ENCODE measurements at regions not wholly inside any gene's neighbourhood (a gene's known extent, or its start where the extent isn't known, plus 50 kb on each side); places are given as distances from the start of the nearest gene placed in this dataset.

- H3K9me3 ChIP-seq (ENCODE audit: control insufficient read depth in 2 of 2, insufficient read depth in 1 of 2, low read length in 1 of 2) = no peaks in the 10 kb centered on the region
- no peaks in the 10 kb centered on the region for H3K27me3 ChIP-seq (ENCODE audit: control insufficient read depth in 2 of 2, insufficient read depth in 1 of 2, low read length in 1 of 2)
- H3K27ac ChIP-seq (ENCODE audit: low read depth in 1 of 2, low read length in 1 of 2) = no peak overlapping the region
- no peaks in the 10 kb centered on the region for H3K4me1 ChIP-seq (ENCODE audit: control insufficient read depth in 2 of 2, insufficient read depth in 2 of 2, low read length in 2 of 2)
- H3K36me3 ChIP-seq (ENCODE audit: control insufficient read depth in 2 of 2, insufficient read depth in 2 of 2, low read length in 1 of 2) = no peaks in the 10 kb centered on the region
- no peak overlapping the region for H3K4me3 ChIP-seq (ENCODE audit: low read length in 2 of 2)
- no peak for DNase-seq (ENCODE audit: low read depth in 6 of 9, low spot score in 9 of 9)
- 98% methylated on average over 2 of the region's 2 CpGs for WGBS
These were observed 659.3 kb downstream of the USP25 start for GRCh38 chr21:16388911-16389560.

GRCh38 chr21:16389643-16390042, 659.9 kb downstream of the USP25 start:
- Histone ChIP-seq H3K36me3 (ENCODE audit: control insufficient read depth in 2 of 2, insufficient read depth in 2 of 2, low read length in 1 of 2) (no peaks in the 10 kb centered on the region), H3K4me1 (ENCODE audit: control insufficient read depth in 2 of 2, insufficient read depth in 2 of 2, low read length in 2 of 2) (no peaks in the 10 kb centered on the region), H3K27me3 (ENCODE audit: control insufficient read depth in 2 of 2, insufficient read depth in 1 of 2, low read length in 1 of 2) (no peaks in the 10 kb centered on the region), H3K27ac (ENCODE audit: low read depth in 1 of 2, low read length in 1 of 2) (no peak overlapping the region), H3K4me3 (ENCODE audit: low read length in 2 of 2) (no peak overlapping the region), H3K9me3 (ENCODE audit: control insufficient read depth in 2 of 2, insufficient read depth in 1 of 2, low read length in 1 of 2) (no peaks in the 10 kb centered on the region)
- WGBS = 93% methylated on average over 2 of the region's 2 CpGs
- DNase-seq (ENCODE audit: low read depth in 6 of 9, low spot score in 9 of 9) = no peak

GRCh38 chr21:16395285-16395684, 665.5 kb downstream of the USP25 start:
- H3K27me3 ChIP-seq (ENCODE audit: control insufficient read depth in 2 of 2, insufficient read depth in 1 of 2, low read length in 1 of 2) = no peaks in the 10 kb centered on the region
- H3K4me1 ChIP-seq (ENCODE audit: control insufficient read depth in 2 of 2, insufficient read depth in 2 of 2, low read length in 2 of 2) = no peaks in the 10 kb centered on the region
- no peak overlapping the region for H3K27ac ChIP-seq (ENCODE audit: low read depth in 1 of 2, low read length in 1 of 2)
- H3K4me3 ChIP-seq (ENCODE audit: low read length in 2 of 2) = no peak overlapping the region
- H3K9me3 ChIP-seq (ENCODE audit: control insufficient read depth in 2 of 2, insufficient read depth in 1 of 2, low read length in 1 of 2) = peaks cover 0 to 5% of the 10 kb centered on the region in 2 donors
- no peak for DNase-seq (ENCODE audit: low read depth in 6 of 9, low spot score in 9 of 9)
- 96% methylated on average over 2 of the region's 2 CpGs for WGBS
- no peaks in the 10 kb centered on the region for H3K36me3 ChIP-seq (ENCODE audit: control insufficient read depth in 2 of 2, insufficient read depth in 2 of 2, low read length in 1 of 2)

GRCh38 chr21:16402752-16403151, 673.0 kb downstream of the USP25 start:
- H3K9me3 ChIP-seq (ENCODE audit: control insufficient read depth in 2 of 2, insufficient read depth in 1 of 2, low read length in 1 of 2) = no peaks in the 10 kb centered on the region
- no peaks in the 10 kb centered on the region for H3K4me1 ChIP-seq (ENCODE audit: control insufficient read depth in 2 of 2, insufficient read depth in 2 of 2, low read length in 2 of 2)
- no peak for DNase-seq (ENCODE audit: low read depth in 6 of 9, low spot score in 9 of 9)
- no peak overlapping the region for H3K27ac ChIP-seq (ENCODE audit: low read depth in 1 of 2, low read length in 1 of 2)
- H3K36me3 ChIP-seq (ENCODE audit: control insufficient read depth in 2 of 2, insufficient read depth in 2 of 2, low read length in 1 of 2) = no peaks in the 10 kb centered on the region
- no peak overlapping the region for H3K4me3 ChIP-seq (ENCODE audit: low read length in 2 of 2)
- no peaks in the 10 kb centered on the region for H3K27me3 ChIP-seq (ENCODE audit: control insufficient read depth in 2 of 2, insufficient read depth in 1 of 2, low read length in 1 of 2)

GRCh38 chr21:16404776-16405175, 675.0 kb downstream of the USP25 start:
- Histone ChIP-seq H3K4me3 (ENCODE audit: low read length in 2 of 2) (no peak overlapping the region), H3K36me3 (ENCODE audit: control insufficient read depth in 2 of 2, insufficient read depth in 2 of 2, low read length in 1 of 2) (no peaks in the 10 kb centered on the region), H3K27ac (ENCODE audit: low read depth in 1 of 2, low read length in 1 of 2) (no peak overlapping the region), H3K9me3 (ENCODE audit: control insufficient read depth in 2 of 2, insufficient read depth in 1 of 2, low read length in 1 of 2) (no peaks in the 10 kb centered on the region), H3K4me1 (ENCODE audit: control insufficient read depth in 2 of 2, insufficient read depth in 2 of 2, low read length in 2 of 2) (no peaks in the 10 kb centered on the region), H3K27me3 (ENCODE audit: control insufficient read depth in 2 of 2, insufficient read depth in 1 of 2, low read length in 1 of 2) (no peaks in the 10 kb centered on the region)
- DNase-seq (ENCODE audit: low read depth in 6 of 9, low spot score in 9 of 9) = no peak
- WGBS = 88% methylated on average over 1 of the region's 1 CpG

DNA sequence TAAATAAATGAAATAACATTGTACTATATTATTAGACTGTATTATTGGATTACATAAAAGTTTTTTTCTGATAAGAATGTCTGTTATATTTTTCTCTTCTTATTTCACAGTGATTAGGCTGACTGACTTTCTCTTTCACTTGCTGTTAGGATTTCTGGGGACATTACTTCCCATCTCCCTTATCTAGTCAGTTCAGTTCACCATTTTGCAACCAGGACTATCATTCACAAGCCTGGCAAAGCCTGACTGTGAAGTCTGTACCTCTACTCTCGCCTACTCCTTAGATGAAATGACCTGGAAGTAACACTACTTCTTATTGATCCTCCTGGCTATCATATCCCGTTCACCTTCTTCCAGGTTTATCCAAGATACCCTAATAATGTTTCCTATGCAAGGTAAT, 676.6 kb downstream of the USP25 start:
- WGBS = 95% methylated on average over 2 of the region's 2 CpGs

GRCh38 chr21:16407403-16408240, 677.8 kb downstream of the USP25 start:
- no peak overlapping the region for H3K27ac ChIP-seq (ENCODE audit: low read depth in 1 of 2, low read length in 1 of 2)
- no peak overlapping the region for H3K4me3 ChIP-seq (ENCODE audit: low read length in 2 of 2)
- H3K9me3 ChIP-seq (ENCODE audit: control insufficient read depth in 2 of 2, insufficient read depth in 1 of 2, low read length in 1 of 2) = no peaks in the 10 kb centered on the region
- H3K27me3 ChIP-seq (ENCODE audit: control insufficient read depth in 2 of 2, insufficient read depth in 1 of 2, low read length in 1 of 2) = no peaks in the 10 kb centered on the region
- WGBS = 98% methylated on average over 1 of the region's 1 CpG
- DNase-seq (ENCODE audit: low read depth in 6 of 9, low spot score in 9 of 9) = no peak
- no peaks in the 10 kb centered on the region for H3K4me1 ChIP-seq (ENCODE audit: control insufficient read depth in 2 of 2, insufficient read depth in 2 of 2, low read length in 2 of 2)
- no peaks in the 10 kb centered on the region for H3K36me3 ChIP-seq (ENCODE audit: control insufficient read depth in 2 of 2, insufficient read depth in 2 of 2, low read length in 1 of 2)

More for the DNA sequence above, 676.6 kb downstream of the USP25 start:
- H3K9me3 ChIP-seq (ENCODE audit: control insufficient read depth in 2 of 2, insufficient read depth in 1 of 2, low read length in 1 of 2) = no peaks in the 10 kb centered on the region
- DNase-seq (ENCODE audit: low read depth in 6 of 9, low spot score in 9 of 9) = no peak
- no peak overlapping the region for H3K27ac ChIP-seq (ENCODE audit: low read depth in 1 of 2, low read length in 1 of 2)
- no peak overlapping the region for H3K4me3 ChIP-seq (ENCODE audit: low read length in 2 of 2)
- H3K36me3 ChIP-seq (ENCODE audit: control insufficient read depth in 2 of 2, insufficient read depth in 2 of 2, low read length in 1 of 2) = no peaks in the 10 kb centered on the region
- no peaks in the 10 kb centered on the region for H3K4me1 ChIP-seq (ENCODE audit: control insufficient read depth in 2 of 2, insufficient read depth in 2 of 2, low read length in 2 of 2)
- H3K27me3 ChIP-seq (ENCODE audit: control insufficient read depth in 2 of 2, insufficient read depth in 1 of 2, low read length in 1 of 2) = no peaks in the 10 kb centered on the region

DNA sequence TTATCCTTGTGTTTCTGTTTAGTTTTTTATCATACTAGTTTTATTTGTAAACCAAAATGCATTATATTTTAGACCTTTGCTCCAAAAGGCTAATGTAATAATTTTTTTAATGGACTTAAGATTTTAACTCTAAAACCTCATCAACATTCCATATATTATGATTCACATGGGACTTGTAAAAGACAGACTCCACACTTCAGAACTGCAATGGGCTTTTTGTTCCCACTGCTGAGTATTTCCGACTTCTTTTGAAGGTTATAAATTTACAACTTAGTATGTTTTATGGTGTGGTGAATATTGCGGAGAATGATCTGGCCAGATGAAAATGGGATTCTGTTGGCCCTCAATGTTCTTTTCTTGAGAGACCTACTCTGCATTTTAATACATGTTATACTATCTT, 678.5 kb downstream of the USP25 start:
- H3K4me1 ChIP-seq (ENCODE audit: control insufficient read depth in 2 of 2, insufficient read depth in 2 of 2, low read length in 2 of 2) = no peaks in the 10 kb centered on the region
- H3K27me3 ChIP-seq (ENCODE audit: control insufficient read depth in 2 of 2, insufficient read depth in 1 of 2, low read length in 1 of 2) = no peaks in the 10 kb centered on the region
- 98% methylated on average over 2 of the region's 2 CpGs for WGBS
- no peak overlapping the region for H3K27ac ChIP-seq (ENCODE audit: low read depth in 1 of 2, low read length in 1 of 2)
- H3K36me3 ChIP-seq (ENCODE audit: control insufficient read depth in 2 of 2, insufficient read depth in 2 of 2, low read length in 1 of 2) = no peaks in the 10 kb centered on the region
- H3K9me3 ChIP-seq (ENCODE audit: control insufficient read depth in 2 of 2, insufficient read depth in 1 of 2, low read length in 1 of 2) = no peaks in the 10 kb centered on the region
- no peak overlapping the region for H3K4me3 ChIP-seq (ENCODE audit: low read length in 2 of 2)
- DNase-seq (ENCODE audit: low read depth in 6 of 9, low spot score in 9 of 9) = no peak

- Histone ChIP-seq H3K36me3 (ENCODE audit: control insufficient read depth in 2 of 2, insufficient read depth in 2 of 2, low read length in 1 of 2) (no peaks in the 10 kb centered on the region), H3K4me3 (ENCODE audit: low read length in 2 of 2) (no peak overlapping the region), H3K4me1 (ENCODE audit: control insufficient read depth in 2 of 2, insufficient read depth in 2 of 2, low read length in 2 of 2) (no peaks in the 10 kb centered on the region), H3K9me3 (ENCODE audit: control insufficient read depth in 2 of 2, insufficient read depth in 1 of 2, low read length in 1 of 2) (no peaks in the 10 kb centered on the region), H3K27ac (ENCODE audit: low read depth in 1 of 2, low read length in 1 of 2) (no peak overlapping the region), H3K27me3 (ENCODE audit: control insufficient read depth in 2 of 2, insufficient read depth in 1 of 2, low read length in 1 of 2) (no peaks in the 10 kb centered on the region)
- WGBS = 92% methylated on average over 2 of the region's 2 CpGs
- DNase-seq (ENCODE audit: low read depth in 6 of 9, low spot score in 9 of 9) = no peak
These were observed 679.6 kb downstream of the USP25 start for GRCh38 chr21:16409352-16409751.
